WTC11 (cell line): ENCODE measurements at regions not wholly inside any gene's neighbourhood (a gene's known extent, or its start where the extent isn't known, plus 50 kb on each side); places are given as distances from the start of the nearest gene placed in this dataset.

ENCODE experiments used
- ATAC-seq: fragments of 200-7000 bp; cut with Tn5 transposase; 2 replicates; pipeline ENCODE4 v1.10.0; 2021; ENCODE audit warnings: mild to moderate bottlenecking, moderate library complexity
- CTCF ChIA-PET: fragments of 300-600 bp; sonication (Branson Sonifier 250); formaldehyde crosslinking; loops from one replicate; lab custom pipeline; 2021; ENCODE audit warnings: antibody characterized with exemption; lab: Charles Lee
- POLR2A ChIA-PET: fragments of 350-600 bp; sonication (Branson Sonifier 250); formaldehyde crosslinking; loops from one replicate; lab custom pipeline; 2021; ENCODE audit warnings: antibody characterized with exemption; lab: Charles Lee
- DNase-seq: peaks from one replicate; pipeline ENCODE4 v3.0.0; 2021; ENCODE audit warnings: low spot score
- H3K27ac Mint-ChIP-seq: 2 replicates; pipeline ENCODE4 v1.8.0; 2021; ENCODE audit warnings: mixed read lengths
- H3K27me3 Mint-ChIP-seq: 2 replicates; pipeline ENCODE4 v1.8.0; 2021; ENCODE audit warnings: low read depth, mild to moderate bottlenecking, moderate library complexity, mixed read lengths
- H3K36me3 Mint-ChIP-seq: 2 replicates; pipeline ENCODE4 v1.8.0; 2021; ENCODE audit warnings: mixed read lengths
- H3K4me1 Mint-ChIP-seq: 2 replicates; pipeline ENCODE4 v1.8.0; 2022; ENCODE audit warnings: mixed read lengths
- H3K4me3 Mint-ChIP-seq: 2 replicates; pipeline ENCODE4 v1.8.0; 2021; ENCODE audit warnings: mild to moderate bottlenecking, moderate library complexity, mixed read lengths
- H3K9me3 Mint-ChIP-seq: 2 replicates; pipeline ENCODE4 v1.8.0; 2021; ENCODE audit warnings: mixed read lengths
- ATF3 ChIP-seq: sonication (generic); formaldehyde crosslinking; conservative IDR thresholded peaks from 2 replicates; pipeline ENCODE4 v1.8.1; 2022; ENCODE audit warnings: mild to moderate bottlenecking, missing genetic modification reagents
- MXD4 ChIP-seq: fragments of 250-450 bp; sonication (Bioruptor Pico); IDR thresholded peaks from 2 replicates; pipeline ENCODE4 v1.8.0; 2021; ENCODE audit warnings: mild to moderate bottlenecking, moderate library complexity, borderline replicate concordance
- MYBL2 ChIP-seq: sonication (generic); formaldehyde crosslinking; IDR thresholded peaks from 2 replicates; pipeline ENCODE4 v1.8.1; 2023; ENCODE audit warnings: mild to moderate bottlenecking, moderate library complexity, missing genetic modification reagents
- NR3C1 ChIP-seq: sonication (generic); formaldehyde crosslinking; conservative IDR thresholded peaks from 2 replicates; pipeline ENCODE4 v1.8.1; 2023; ENCODE audit warnings: low read depth, mild to moderate bottlenecking, missing genetic modification reagents
- PRDM15 ChIP-seq: sonication (generic); formaldehyde crosslinking; IDR thresholded peaks from 2 replicates; pipeline ENCODE4 v1.8.0; 2022; ENCODE audit warnings: missing genetic modification reagents
- PRRX2 ChIP-seq: fragments of 250-450 bp; sonication (Bioruptor Pico); IDR thresholded peaks from 2 replicates; pipeline ENCODE4 v1.8.0; 2021; ENCODE audit warnings: mild to moderate bottlenecking
- TCF7 ChIP-seq: sonication (generic); formaldehyde crosslinking; IDR thresholded peaks from 2 replicates; pipeline ENCODE4 v1.8.0; 2022; ENCODE audit warnings: mild to moderate bottlenecking, low read depth, missing genetic modification reagents, moderate library complexity
- USF1 ChIP-seq: sonication (generic); formaldehyde crosslinking; IDR thresholded peaks from 2 replicates; pipeline ENCODE4 v1.8.0; 2022; ENCODE audit warnings: mild to moderate bottlenecking, missing genetic modification reagents
- ZNF263 ChIP-seq: sonication (generic); formaldehyde crosslinking; IDR thresholded peaks from 2 replicates; pipeline ENCODE4 v1.8.1; 2022; ENCODE audit warnings: low read depth, mild to moderate bottlenecking, moderate library complexity, missing genetic modification reagents
- ZNF425 ChIP-seq: fragments of 250-450 bp; sonication (Bioruptor Pico); conservative IDR thresholded peaks from 2 replicates; pipeline ENCODE4 v1.9.0; 2021; ENCODE audit warnings: mild to moderate bottlenecking
- ZNF532 ChIP-seq: fragments of 250-450 bp; sonication (Bioruptor Pico); IDR thresholded peaks from 2 replicates; pipeline ENCODE4 v1.9.0; 2021; ENCODE audit warnings: mild to moderate bottlenecking, borderline replicate concordance
- ZNF671 ChIP-seq: fragments of 250-450 bp; sonication (Bioruptor Pico); IDR thresholded peaks from 2 replicates; pipeline ENCODE4 v1.8.0; 2021; ENCODE audit warnings: mild to moderate bottlenecking

- TF ChIP-seq ZNF425 (CRISPR knock-in tag) (no peak), TCF7 (no peak)
These were observed 148.3 kb upstream of the POU3F2 start (continued) for GRCh38 chr6:98686008-98686601.

GRCh38 chr6:98687752-98688151 is 146.6 kb upstream of the POU3F2 start:
- TF ChIP-seq ATF3 (CRISPR knock-in tag): no peak
- TF ChIP-seq ZNF425 (CRISPR knock-in tag): no peak
- TF ChIP-seq, all 79 proteins: peak for 0
- CTCF ChIA-PET: no interaction called here
- Mint-ChIP-seq H3K4me3 (no peak overlapping the region), H3K4me1 (no peaks in the 10 kb centered on the region), H3K9me3 (no peaks in the 10 kb centered on the region), H3K27me3 (no peaks in the 10 kb centered on the region; the same call in 1 of the 2 replicates), H3K27ac (no peak overlapping the region), H3K36me3 (no peaks in the 10 kb centered on the region)
- no peak for ATAC-seq
- no peak for DNase-seq
- POLR2A ChIA-PET: no interaction called here

GRCh38 chr6:98695091-98695801 is 139.1 kb upstream of the POU3F2 start:
- no peak for ATAC-seq
- TF ChIP-seq ZNF671 (CRISPR knock-in tag) (no peak), USF1 (no peak), ZNF425 (CRISPR knock-in tag) (no peak), NR3C1 (no peak), ZNF263 (no peak), PRDM15 (no peak), ZNF532 (no peak), MXD4 (CRISPR knock-in tag) (no peak), TCF7 (no peak), PRRX2 (no peak), MYBL2 (CRISPR knock-in tag) (no peak)
- ChIA-PET CTCF (no interaction called here), POLR2A (no interaction called here)
- Mint-ChIP-seq H3K27ac (no peak overlapping the region), H3K4me1 (no peaks in the 10 kb centered on the region), H3K36me3 (no peaks in the 10 kb centered on the region), H3K4me3 (no peak overlapping the region), H3K27me3 (no peaks in the 10 kb centered on the region; the same call in 1 of the 2 replicates), H3K9me3 (no peaks in the 10 kb centered on the region)
- no peak for DNase-seq
